CD4-positive, alpha-beta T cell (primary cell): ENCODE measurements at regions not wholly inside any gene's neighbourhood (a gene's known extent, or its start where the extent isn't known, plus 50 kb on each side); places are given as distances from the start of the nearest gene placed in this dataset.

Experiments
- ATAC-seq: fragments of 200-7000 bp; cut with Tn5 transposase; one replicate; pipeline ENCODE4 v1.10.0; 2022; ENCODE audit warnings: mild to moderate bottlenecking; ENCODE audit not compliant: poor library complexity
- CTCF ChIA-PET: fragments of 350-600 bp; sonication (Branson Sonifier 250); formaldehyde crosslinking; loops from one replicate; lab custom pipeline; 2021; ENCODE audit warnings: antibody characterized with exemption, inconsistent platforms; lab: Charles Lee
- POLR2A ChIA-PET: fragments of 350-600 bp; sonication (Branson Sonifier 250); formaldehyde crosslinking; loops from one replicate; lab custom pipeline; 2021; ENCODE audit warnings: antibody characterized with exemption, inconsistent platforms; lab: Charles Lee
- DNase-seq, 14 experiments: peaks; one replicate each; pipeline ENCODE4 v3.0.0-alpha.2; 2013 to 2020; ENCODE audit warnings: mixed read lengths in 2 of 14
- H3K27ac ChIP-seq, 2 donors: one replicate each; pipeline versions ENCODE4 v1.5.1 to v1.7.0; 2013; ENCODE audit warnings: low read length in 2 of 2, low read depth in 1 of 2, mild to moderate bottlenecking in 1 of 2
- H3K27me3 ChIP-seq, 2 experiments: 1 replicate in 1 of 2; 2 replicates in 1 of 2; pipeline versions ENCODE4 v1.6.1 to v1.7.0; 2013; ENCODE audit warnings: low read length in 2 of 2, control low read depth in 1 of 2, mild to moderate bottlenecking in 1 of 2, moderate library complexity in 1 of 2; ENCODE audit not compliant: insufficient read depth in 2 of 2, control insufficient read depth in 1 of 2
- H3K36me3 ChIP-seq: one replicate; pipeline ENCODE4 v1.6.1; 2013; ENCODE audit warnings: low read length, control low read depth; ENCODE audit not compliant: insufficient read depth
- H3K4me1 ChIP-seq: one replicate; pipeline ENCODE4 v1.6.1; 2013; ENCODE audit warnings: low read length, control low read depth; ENCODE audit not compliant: insufficient read depth
- H3K4me3 ChIP-seq: one replicate; pipeline ENCODE4 v1.5.1; 2013; ENCODE audit warnings: mild to moderate bottlenecking, low read length, moderate library complexity
- H3K9me3 ChIP-seq, 2 experiments: 1 replicate in 1 of 2; 2 replicates in 1 of 2; pipeline versions ENCODE4 v1.6.1 to v1.7.0; 2013; ENCODE audit warnings: low read length in 2 of 2, mild to moderate bottlenecking in 2 of 2, control low read depth in 1 of 2, moderate library complexity in 1 of 2; ENCODE audit not compliant: control insufficient read depth in 1 of 2, insufficient read depth in 1 of 2
- H3K27ac Mint-ChIP-seq: one replicate; pipeline ENCODE4 v1.8.0; 2020; ENCODE audit warnings: mixed read lengths
- H3K27me3 Mint-ChIP-seq: one replicate; pipeline ENCODE4 v1.8.0; 2021; ENCODE audit warnings: mixed read lengths
- H3K36me3 Mint-ChIP-seq: one replicate; pipeline ENCODE4 v1.8.0; 2021; ENCODE audit warnings: low read depth, mixed read lengths
- H3K4me1 Mint-ChIP-seq: one replicate; pipeline ENCODE4 v1.8.0; 2021; ENCODE audit warnings: low read depth, mixed read lengths
- H3K4me3 Mint-ChIP-seq: one replicate; pipeline ENCODE4 v1.8.0; 2020; ENCODE audit warnings: mild to moderate bottlenecking, mixed read lengths
- H3K9me3 Mint-ChIP-seq: one replicate; pipeline ENCODE4 v1.8.0; 2020; ENCODE audit warnings: mixed read lengths
- CTCF ChIP-seq: fragments of 200-600 bp; IDR thresholded peaks from one replicate; pipeline ENCODE4 v1.8.0; 2022; ENCODE audit warnings: antibody characterized with exemption, mild to moderate bottlenecking
- intact Hi-C, 2 experiments: fragments of 100-400 bp; cut with DNase I in 1 of 2; cut with micrococcal nuclease in 1 of 2; formaldehyde crosslinking; loops; one replicate each; pipeline versions ENCODE4 v1.15.1 to v1.9.0; 2023 to 2025; cut with DNase I, micrococcal nuclease

- H3K36me3 ChIP-seq: no peaks in the 10 kb centered on the region
- H3K4me1 ChIP-seq: no peaks in the 10 kb centered on the region
- intact Hi-C loops: no loop called here
- Mint-ChIP-seq H3K4me3 (no peak overlapping the region), H3K9me3 (no peaks in the 10 kb centered on the region), H3K27ac (no peak overlapping the region), H3K27me3 (peaks cover 37% of the 10 kb centered on the region), H3K4me1 (no peaks in the 10 kb centered on the region), H3K36me3 (no peaks in the 10 kb centered on the region)
- CTCF ChIA-PET: no interaction called here
- no peaks in the 10 kb centered on the region for H3K9me3 ChIP-seq
- no peak overlapping the region for H3K27ac ChIP-seq
- no peak for DNase-seq
- peaks cover 0 to 8% of the 10 kb centered on the region in 2 experiments for H3K27me3 ChIP-seq
- no peak overlapping the region for H3K4me3 ChIP-seq
- POLR2A ChIA-PET: no interaction called here
- no peak for ATAC-seq
- TF ChIP-seq CTCF: no peak
Measured at GRCh38 chr9:87140142-87140541, 192.8 kb upstream of the GAS1 start.

GRCh38 chr9:87140605-87141109 lies 193.4 kb upstream of the GAS1 start:
- Mint-ChIP-seq H3K4me3 (no peak overlapping the region), H3K27me3 (peaks cover 42% of the 10 kb centered on the region), H3K27ac (no peak overlapping the region), H3K36me3 (no peaks in the 10 kb centered on the region), H3K4me1 (no peaks in the 10 kb centered on the region), H3K9me3 (no peaks in the 10 kb centered on the region)
- no peaks in the 10 kb centered on the region for H3K4me1 ChIP-seq
- no peaks in the 10 kb centered on the region for H3K36me3 ChIP-seq
- TF ChIP-seq CTCF: no peak
- H3K4me3 ChIP-seq: no peak overlapping the region
- H3K27me3 ChIP-seq: peaks cover 0 to 8% of the 10 kb centered on the region in 2 experiments
- DNase-seq: no peak
- no peak overlapping the region for H3K27ac ChIP-seq
- CTCF ChIA-PET: no interaction called here
- H3K9me3 ChIP-seq: no peaks in the 10 kb centered on the region
- intact Hi-C loops: no loop called here
- POLR2A ChIA-PET: no interaction called here
- ATAC-seq: no peak

- intact Hi-C loops: no loop called here
- TF ChIP-seq CTCF: no peak
- DNase-seq (no peak), ATAC-seq (no peak)
- peaks cover 0 to 8% of the 10 kb centered on the region in 2 experiments for H3K27me3 ChIP-seq
- Mint-ChIP-seq H3K4me3 (no peak overlapping the region), H3K27me3 (peaks cover 47% of the 10 kb centered on the region), H3K4me1 (no peaks in the 10 kb centered on the region), H3K9me3 (no peaks in the 10 kb centered on the region), H3K27ac (no peak overlapping the region), H3K36me3 (no peaks in the 10 kb centered on the region)
- H3K27ac ChIP-seq: no peak overlapping the region
- no peaks in the 10 kb centered on the region for H3K4me1 ChIP-seq
- no peaks in the 10 kb centered on the region for H3K9me3 ChIP-seq
- no peaks in the 10 kb centered on the region for H3K36me3 ChIP-seq
- CTCF ChIA-PET: no interaction called here
- POLR2A ChIA-PET: no interaction called here
- H3K4me3 ChIP-seq: no peak overlapping the region
Measured at GRCh38 chr9:87141124-87141523, 193.8 kb upstream of the GAS1 start.
